Activated CD8-positive, alpha-beta memory T cell treated with anti-CD3 and anti-CD28 coated beads, Interleukin-2, amount 10 ng/mL, durations not matched to agents 7 days and 5 days (primary cell): ENCODE measurements at regions not wholly inside any gene's neighbourhood (a gene's known extent, or its start where the extent isn't known, plus 50 kb on each side); places are given as distances from the start of the nearest gene placed in this dataset.

ENCODE experiments used
- ATAC-seq: fragments of 150-1000 bp; cut with Tn5 transposase; one replicate; pipeline ENCODE4 v1.10.0; 2021; ENCODE audit warnings: moderate library complexity
- CTCF ChIA-PET: fragments of 350-600 bp; sonication (Branson Sonifier 250); formaldehyde crosslinking; loops from one replicate; lab custom pipeline; 2021; ENCODE audit warnings: antibody characterized with exemption; lab: Charles Lee
- DNase-seq: peaks from one replicate; pipeline ENCODE4 v3.0.0-alpha.2; 2020
- H3K27ac Mint-ChIP-seq: one replicate; pipeline ENCODE4 v1.8.0; 2021; ENCODE audit warnings: mild to moderate bottlenecking, mixed read lengths
- H3K27me3 Mint-ChIP-seq: one replicate; pipeline ENCODE4 v1.8.0; 2021; ENCODE audit warnings: mixed read lengths
- H3K36me3 Mint-ChIP-seq: one replicate; pipeline ENCODE4 v1.8.0; 2021; ENCODE audit warnings: mild to moderate bottlenecking, mixed read lengths
- H3K4me1 Mint-ChIP-seq: one replicate; pipeline ENCODE4 v1.8.0; 2021; ENCODE audit warnings: mixed read lengths
- H3K4me3 Mint-ChIP-seq: one replicate; pipeline ENCODE4 v1.8.0; 2021; ENCODE audit warnings: mild to moderate bottlenecking, moderate library complexity, mixed read lengths
- H3K9me3 Mint-ChIP-seq: one replicate; pipeline ENCODE4 v1.8.0; 2022; ENCODE audit warnings: low read depth, mixed read lengths

DNA sequence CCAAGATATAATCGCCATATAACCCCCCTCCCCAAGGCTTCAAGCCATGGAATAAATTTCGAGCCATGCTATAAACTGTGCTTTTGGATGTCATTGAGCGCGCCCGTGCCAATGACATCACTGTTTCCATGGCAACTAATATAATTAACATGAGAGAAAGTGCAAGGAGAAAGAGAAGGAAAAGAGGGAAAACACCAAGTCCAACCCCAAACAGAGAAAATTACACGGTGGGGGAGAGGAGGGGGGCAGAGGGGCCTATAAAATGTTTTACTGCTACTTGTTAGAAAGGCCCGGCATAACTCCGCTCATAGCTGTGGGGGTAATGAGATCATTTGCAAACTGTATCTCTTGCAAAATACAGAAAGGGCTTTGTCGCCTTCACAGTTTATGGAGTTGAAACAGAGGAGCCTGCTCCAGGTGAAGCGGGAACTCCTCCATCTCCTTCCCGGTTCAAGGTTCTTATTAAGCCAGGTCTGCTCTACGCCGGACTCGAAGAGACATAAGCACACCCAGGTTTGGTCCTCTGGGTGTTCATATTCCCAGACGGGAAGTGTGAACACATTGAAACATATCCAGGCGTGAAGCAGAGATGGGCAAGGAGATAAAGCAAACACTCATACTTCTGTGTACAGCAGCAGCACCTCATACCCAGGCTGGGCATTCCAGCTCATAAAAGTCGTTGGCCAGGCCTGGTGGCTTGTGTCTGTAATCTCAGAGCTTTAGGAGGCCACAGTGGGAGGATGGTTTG, 99.1 kb upstream of the MAP1LC3B2 start:
- Mint-ChIP-seq H3K4me3 (no peak overlapping the region), H3K27me3 (peaks cover 4% of the 10 kb centered on the region), H3K9me3 (no peaks in the 10 kb centered on the region), H3K27ac (no peak overlapping the region), H3K36me3 (no peaks in the 10 kb centered on the region), H3K4me1 (no peaks in the 10 kb centered on the region)
- no peak for DNase-seq
- CTCF ChIA-PET = no interaction called here
- no peak for ATAC-seq

DNA sequence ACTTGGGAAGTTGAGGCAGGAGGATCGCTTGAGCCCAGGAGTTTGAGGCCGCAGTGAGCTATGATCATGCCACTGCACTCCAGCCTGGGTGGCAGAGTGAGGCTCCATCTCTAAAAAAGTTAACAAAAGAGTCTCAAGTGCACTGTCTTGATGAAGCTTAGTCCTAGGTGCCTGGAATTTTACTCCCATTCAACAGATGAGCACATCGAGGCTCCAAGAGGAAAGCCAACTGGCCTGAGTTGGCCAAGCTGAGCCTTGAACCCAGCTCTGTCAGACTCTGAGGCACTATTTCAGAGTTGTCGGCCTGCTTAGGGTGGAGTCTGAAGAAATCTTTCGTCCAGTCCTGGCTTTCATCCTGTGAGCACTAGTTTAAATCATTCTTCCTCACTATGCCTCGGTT, 98.1 kb upstream of the MAP1LC3B2 start:
- H3K4me1 Mint-ChIP-seq = no peaks in the 10 kb centered on the region
- H3K27me3 Mint-ChIP-seq = peaks cover 4% of the 10 kb centered on the region
- H3K9me3 Mint-ChIP-seq = no peaks in the 10 kb centered on the region
- CTCF ChIA-PET = no interaction called here
- no peak overlapping the region for H3K27ac Mint-ChIP-seq
- no peak overlapping the region for H3K4me3 Mint-ChIP-seq
- ATAC-seq = no peak
- no peaks in the 10 kb centered on the region for H3K36me3 Mint-ChIP-seq
- no peak for DNase-seq

DNA sequence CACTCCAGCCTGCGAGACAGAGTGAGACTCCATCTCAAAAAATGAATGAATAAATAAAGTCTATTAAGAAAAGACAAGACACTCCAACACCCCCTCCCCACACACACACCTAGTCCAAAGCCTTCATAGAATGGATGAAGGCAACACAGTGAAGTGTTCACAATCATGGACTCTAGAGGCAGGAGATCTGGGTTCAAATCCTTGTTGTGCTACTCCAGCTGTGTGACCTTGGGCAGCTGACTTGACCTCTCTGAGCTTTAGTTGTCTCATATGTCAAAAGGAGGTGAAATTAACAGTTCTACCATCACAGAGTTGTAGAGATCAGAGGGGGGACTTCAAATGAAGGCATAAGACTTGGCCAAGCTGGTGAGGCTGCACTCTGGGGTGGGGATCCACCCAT, 95.8 kb upstream of the MAP1LC3B2 start:
- no peak overlapping the region for H3K4me3 Mint-ChIP-seq
- DNase-seq = no peak
- no peak for ATAC-seq
- no peak overlapping the region for H3K27ac Mint-ChIP-seq
- no peaks in the 10 kb centered on the region for H3K27me3 Mint-ChIP-seq
- no peaks in the 10 kb centered on the region for H3K4me1 Mint-ChIP-seq
- H3K36me3 Mint-ChIP-seq = no peaks in the 10 kb centered on the region
- CTCF ChIA-PET = no interaction called here
- H3K9me3 Mint-ChIP-seq = no peaks in the 10 kb centered on the region

DNA sequence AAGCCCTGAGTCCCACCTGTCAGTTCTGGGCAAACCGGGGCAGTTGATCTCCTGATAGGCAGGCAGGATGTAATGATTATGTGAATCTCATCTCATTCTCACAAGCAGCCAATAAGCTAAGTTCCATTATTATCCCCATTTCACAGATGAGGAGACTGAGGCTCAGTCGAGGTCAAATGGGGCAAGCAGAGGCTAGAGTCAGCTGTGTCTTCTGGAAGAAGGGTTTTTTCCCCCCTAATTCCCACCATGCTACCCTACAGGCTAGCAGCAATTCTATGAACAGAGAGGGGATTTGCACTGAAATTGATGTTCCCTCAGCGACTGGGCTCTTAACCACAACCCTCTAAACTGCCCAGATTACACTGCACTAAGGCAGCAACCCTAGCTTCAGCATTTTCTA, 93.8 kb upstream of the MAP1LC3B2 start:
- no peak overlapping the region for H3K27ac Mint-ChIP-seq
- no peaks in the 10 kb centered on the region for H3K36me3 Mint-ChIP-seq
- no peak for ATAC-seq
- H3K9me3 Mint-ChIP-seq = no peaks in the 10 kb centered on the region
- no peaks in the 10 kb centered on the region for H3K4me1 Mint-ChIP-seq
- no peaks in the 10 kb centered on the region for H3K27me3 Mint-ChIP-seq
- no peak for DNase-seq
- CTCF ChIA-PET = interaction anchor here (1.1 kb wide), 1 partner anchor 20 kb away, joined by 3 read pairs; no protein-coding TSS in a partner anchor
- H3K4me3 Mint-ChIP-seq = no peak overlapping the region

DNA sequence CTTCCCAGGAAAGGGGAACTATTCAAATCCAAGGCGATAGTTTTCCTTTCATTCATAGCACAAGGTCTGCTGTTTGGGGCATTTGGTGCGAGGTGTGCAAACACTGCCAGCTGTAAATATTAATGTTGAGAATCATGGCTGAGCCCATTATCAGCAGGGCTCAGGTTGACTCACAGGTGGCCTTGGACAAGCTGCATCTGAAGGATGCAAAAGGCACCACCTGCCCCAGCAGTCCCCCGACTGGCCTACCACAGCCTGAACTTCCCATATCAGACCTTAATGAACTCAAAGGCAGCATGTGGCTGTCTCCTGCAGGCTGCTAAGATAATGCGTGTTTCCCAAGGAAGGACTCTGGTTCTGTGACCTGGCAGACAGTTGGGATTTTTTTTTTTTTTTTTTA, 93.3 kb upstream of the MAP1LC3B2 start:
- Mint-ChIP-seq H3K9me3 (no peaks in the 10 kb centered on the region), H3K27me3 (no peaks in the 10 kb centered on the region), H3K36me3 (no peaks in the 10 kb centered on the region), H3K27ac (no peak overlapping the region), H3K4me3 (no peak overlapping the region), H3K4me1 (no peaks in the 10 kb centered on the region)
- CTCF ChIA-PET = interaction anchor here (1.1 kb wide), 1 partner anchor 20 kb away, joined by 3 read pairs; no protein-coding TSS in a partner anchor
- DNase-seq (no peak), ATAC-seq (no peak)

DNA sequence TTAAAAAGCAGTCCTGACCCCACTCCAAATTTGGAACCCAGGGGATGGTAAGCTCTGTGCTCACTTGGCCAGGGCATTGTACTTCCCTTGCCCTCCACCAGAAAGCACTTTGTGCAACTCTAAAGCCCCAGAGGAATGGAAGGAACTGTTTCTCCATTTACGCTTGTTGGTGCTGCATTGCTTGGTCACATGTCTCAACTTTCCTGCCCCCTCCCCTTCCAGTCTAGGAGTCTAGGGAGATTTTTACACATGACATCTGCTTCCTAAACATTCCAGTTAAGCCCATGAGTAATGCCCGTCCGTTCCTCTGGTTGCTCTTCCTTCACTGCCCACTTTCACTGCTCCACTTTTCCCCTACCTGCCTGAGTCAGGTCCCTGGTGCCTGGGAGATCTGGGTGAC, 92.6 kb upstream of the MAP1LC3B2 start:
- ATAC-seq = no peak
- Mint-ChIP-seq H3K27me3 (no peaks in the 10 kb centered on the region), H3K36me3 (no peaks in the 10 kb centered on the region), H3K27ac (no peak overlapping the region), H3K4me1 (no peaks in the 10 kb centered on the region), H3K9me3 (no peaks in the 10 kb centered on the region), H3K4me3 (no peak overlapping the region)
- CTCF ChIA-PET = no interaction called here
- DNase-seq = no peak

DNA sequence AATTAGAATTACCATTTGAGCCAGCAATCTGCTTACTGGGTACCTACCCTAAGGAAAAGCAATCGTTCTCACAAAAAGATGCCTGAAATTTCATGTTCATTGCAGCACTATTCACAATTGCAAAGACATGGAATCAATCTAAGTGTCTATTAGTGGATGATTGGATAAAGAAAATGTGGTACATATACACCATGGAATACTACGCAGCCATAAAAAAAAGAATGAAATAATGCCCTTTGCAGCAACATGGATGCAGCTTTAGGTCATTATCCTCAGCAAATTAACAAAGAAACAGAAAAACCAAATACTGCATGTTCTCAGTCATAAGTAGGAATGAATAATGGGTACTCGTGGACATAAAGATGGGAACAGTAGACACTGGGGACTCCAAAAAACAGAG, 89.8 kb upstream of the MAP1LC3B2 start:
- no peaks in the 10 kb centered on the region for H3K9me3 Mint-ChIP-seq
- no peaks in the 10 kb centered on the region for H3K4me1 Mint-ChIP-seq
- H3K27ac Mint-ChIP-seq = no peak overlapping the region
- no peak overlapping the region for H3K4me3 Mint-ChIP-seq
- no peaks in the 10 kb centered on the region for H3K27me3 Mint-ChIP-seq
- H3K36me3 Mint-ChIP-seq = no peaks in the 10 kb centered on the region
- DNase-seq = no peak
- CTCF ChIA-PET = no interaction called here
- no peak for ATAC-seq

DNA sequence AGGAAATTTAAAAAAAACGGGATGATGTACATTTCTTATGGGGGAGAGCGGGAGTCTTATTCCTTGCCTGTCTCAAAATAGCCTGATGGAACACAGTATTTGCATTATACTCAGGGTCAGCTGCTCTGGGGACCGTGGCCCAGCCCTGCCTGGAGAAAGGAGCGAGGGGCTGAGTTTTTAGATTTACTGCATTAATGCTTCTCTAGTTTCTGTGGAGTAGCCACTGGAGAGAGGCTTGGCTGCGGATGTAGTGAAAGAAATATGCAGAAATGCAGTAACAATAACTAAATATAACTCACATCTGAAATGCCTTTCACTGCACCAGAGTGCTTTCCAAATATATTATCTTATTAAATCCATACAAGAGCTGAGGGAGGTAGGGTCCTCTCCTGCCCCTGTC, 87.6 kb upstream of the MAP1LC3B2 start:
- H3K27ac Mint-ChIP-seq = no peak overlapping the region
- H3K9me3 Mint-ChIP-seq = peaks cover 3% of the 10 kb centered on the region
- ATAC-seq (no peak), DNase-seq (no peak)
- no peaks in the 10 kb centered on the region for H3K27me3 Mint-ChIP-seq
- CTCF ChIA-PET = no interaction called here
- H3K4me1 Mint-ChIP-seq = no peaks in the 10 kb centered on the region
- no peak overlapping the region for H3K4me3 Mint-ChIP-seq
- no peaks in the 10 kb centered on the region for H3K36me3 Mint-ChIP-seq

DNA sequence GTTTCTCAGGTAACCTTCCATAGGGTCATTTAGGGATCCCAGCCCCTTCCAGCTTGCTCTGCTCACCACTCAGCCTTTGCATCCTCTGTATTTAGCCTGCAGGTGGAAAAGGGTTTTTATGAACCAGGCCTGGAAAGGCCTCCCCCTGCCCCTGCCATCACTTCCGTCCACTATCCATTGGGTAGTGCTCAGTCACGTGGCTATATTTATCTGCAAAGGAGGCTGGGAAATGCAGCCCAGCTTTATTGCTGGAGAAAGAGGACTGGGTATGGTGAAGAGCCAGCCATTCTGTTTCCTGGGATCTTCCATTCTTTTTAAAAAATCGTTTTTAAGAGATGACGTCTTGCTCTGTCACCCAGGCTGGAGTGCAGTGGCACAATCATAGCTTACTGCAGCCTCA, 87.0 kb upstream of the MAP1LC3B2 start:
- Mint-ChIP-seq H3K27me3 (no peaks in the 10 kb centered on the region), H3K36me3 (no peaks in the 10 kb centered on the region), H3K9me3 (peaks cover 6% of the 10 kb centered on the region), H3K4me3 (no peak overlapping the region), H3K4me1 (no peaks in the 10 kb centered on the region), H3K27ac (no peak overlapping the region)
- ATAC-seq (no peak), DNase-seq (no peak)
- CTCF ChIA-PET = no interaction called here

DNA sequence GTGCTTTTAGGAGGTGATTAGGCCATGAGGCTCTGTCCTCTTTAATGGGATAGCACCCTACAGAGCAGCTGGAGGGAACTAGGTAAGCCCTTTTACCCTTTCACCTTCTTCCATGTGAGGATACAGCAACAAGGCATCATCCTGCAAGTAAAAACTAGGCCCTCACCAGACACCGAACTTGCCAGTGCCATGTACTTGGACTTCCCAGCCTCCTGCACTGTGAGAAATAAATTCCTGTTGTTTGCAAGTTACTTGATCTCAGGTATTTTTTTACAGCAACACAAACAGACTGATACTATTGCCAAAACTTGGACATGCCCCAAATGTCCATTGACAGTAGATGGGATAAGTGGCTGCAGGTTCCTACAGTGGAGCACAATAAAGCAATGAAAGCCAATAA, 85.8 kb upstream of the MAP1LC3B2 start:
- H3K4me1 Mint-ChIP-seq = no peaks in the 10 kb centered on the region
- no peaks in the 10 kb centered on the region for H3K36me3 Mint-ChIP-seq
- no peak for DNase-seq
- H3K9me3 Mint-ChIP-seq = peaks cover 7% of the 10 kb centered on the region
- no peak overlapping the region for H3K27ac Mint-ChIP-seq
- no peak overlapping the region for H3K4me3 Mint-ChIP-seq
- ATAC-seq = no peak
- CTCF ChIA-PET = no interaction called here
- no peaks in the 10 kb centered on the region for H3K27me3 Mint-ChIP-seq

DNA sequence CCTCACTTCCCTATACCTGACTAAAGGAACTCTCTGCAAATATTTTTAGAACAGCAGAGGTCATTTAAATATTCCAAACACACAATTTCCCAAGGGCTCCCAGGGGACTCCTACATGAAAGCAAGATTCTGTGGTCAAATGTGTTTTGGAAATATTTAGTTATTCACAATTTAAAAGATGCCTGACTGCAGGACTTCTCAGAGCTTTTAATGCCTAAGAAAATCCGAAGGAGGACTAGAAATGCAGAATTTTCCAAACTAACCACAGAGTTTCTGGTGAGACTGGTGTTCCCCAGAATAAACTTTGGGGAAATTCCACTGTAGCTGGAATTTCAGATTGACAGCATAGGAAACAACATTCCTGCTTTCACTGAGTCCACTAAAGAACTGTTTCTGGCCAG, 84.8 kb upstream of the MAP1LC3B2 start:
- H3K4me1 Mint-ChIP-seq = no peaks in the 10 kb centered on the region
- H3K9me3 Mint-ChIP-seq = peaks cover 7% of the 10 kb centered on the region
- H3K36me3 Mint-ChIP-seq = no peaks in the 10 kb centered on the region
- H3K27ac Mint-ChIP-seq = no peak overlapping the region
- ATAC-seq (no peak), DNase-seq (no peak)
- H3K27me3 Mint-ChIP-seq = no peaks in the 10 kb centered on the region
- CTCF ChIA-PET = no interaction called here
- no peak overlapping the region for H3K4me3 Mint-ChIP-seq

DNA sequence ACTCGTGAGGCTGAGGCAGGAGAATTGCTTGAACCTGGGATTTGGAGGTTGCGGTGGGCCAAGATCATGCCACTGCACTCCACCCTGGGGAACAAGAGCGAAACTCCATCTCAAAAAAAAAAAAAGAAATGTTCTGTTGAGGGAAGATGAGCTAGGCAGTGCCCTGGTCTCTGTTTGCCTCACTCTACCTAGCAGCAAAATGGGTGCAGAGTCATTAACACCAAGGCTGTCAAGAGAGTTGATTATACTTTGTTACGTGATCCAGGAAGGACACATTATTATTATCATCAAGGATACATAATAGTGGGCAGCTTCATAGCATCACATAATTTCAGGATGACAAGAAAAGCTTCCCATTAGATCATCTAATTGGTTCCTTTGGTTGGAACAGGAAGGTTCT, 84.3 kb upstream of the MAP1LC3B2 start:
- H3K27me3 Mint-ChIP-seq = no peaks in the 10 kb centered on the region
- no peak for DNase-seq
- H3K4me1 Mint-ChIP-seq = no peaks in the 10 kb centered on the region
- no peak for ATAC-seq
- H3K4me3 Mint-ChIP-seq = no peak overlapping the region
- CTCF ChIA-PET = no interaction called here
- H3K27ac Mint-ChIP-seq = no peak overlapping the region
- H3K9me3 Mint-ChIP-seq = peaks cover 7% of the 10 kb centered on the region
- H3K36me3 Mint-ChIP-seq = no peaks in the 10 kb centered on the region

DNA sequence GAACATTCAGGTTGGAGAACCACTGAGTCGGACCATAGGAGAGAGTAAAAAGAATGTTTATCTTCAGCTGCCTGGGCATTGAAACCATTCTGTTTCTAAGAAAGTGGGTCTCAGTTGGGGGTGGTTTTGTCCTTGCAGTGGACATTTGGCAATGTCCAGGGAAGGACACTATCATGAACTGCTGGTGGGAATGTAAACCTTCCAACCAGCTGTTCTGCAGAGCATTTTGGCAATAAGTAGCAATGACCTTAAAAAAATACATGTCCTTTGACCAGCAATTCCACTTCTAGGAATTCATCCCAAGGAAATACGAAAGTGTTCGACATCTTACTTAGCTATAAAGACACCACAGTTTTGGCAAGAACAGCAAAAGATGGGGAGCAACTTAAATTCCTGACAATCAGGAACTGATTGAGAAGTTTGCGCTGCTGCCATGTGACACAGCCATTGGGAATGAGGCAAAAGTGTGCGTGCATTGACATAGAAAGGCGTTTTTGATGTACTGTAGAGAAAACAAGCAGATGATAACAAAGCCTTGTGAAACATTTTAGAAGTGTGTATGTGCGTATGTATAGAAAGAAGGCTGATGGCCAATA, 82.9 kb upstream of the MAP1LC3B2 start:
- peaks cover 3% of the 10 kb centered on the region for H3K27me3 Mint-ChIP-seq
- H3K4me1 Mint-ChIP-seq = peaks cover 5% of the 10 kb centered on the region
- no peak overlapping the region for H3K4me3 Mint-ChIP-seq
- H3K9me3 Mint-ChIP-seq = peaks cover 7% of the 10 kb centered on the region
- H3K36me3 Mint-ChIP-seq = no peaks in the 10 kb centered on the region
- CTCF ChIA-PET = interaction anchor here (0.6 kb wide), 1 partner anchor 198 kb away, joined by 3 read pairs; no protein-coding TSS in a partner anchor
- ATAC-seq (no peak), DNase-seq (no peak)
- H3K27ac Mint-ChIP-seq = no peak overlapping the region

DNA sequence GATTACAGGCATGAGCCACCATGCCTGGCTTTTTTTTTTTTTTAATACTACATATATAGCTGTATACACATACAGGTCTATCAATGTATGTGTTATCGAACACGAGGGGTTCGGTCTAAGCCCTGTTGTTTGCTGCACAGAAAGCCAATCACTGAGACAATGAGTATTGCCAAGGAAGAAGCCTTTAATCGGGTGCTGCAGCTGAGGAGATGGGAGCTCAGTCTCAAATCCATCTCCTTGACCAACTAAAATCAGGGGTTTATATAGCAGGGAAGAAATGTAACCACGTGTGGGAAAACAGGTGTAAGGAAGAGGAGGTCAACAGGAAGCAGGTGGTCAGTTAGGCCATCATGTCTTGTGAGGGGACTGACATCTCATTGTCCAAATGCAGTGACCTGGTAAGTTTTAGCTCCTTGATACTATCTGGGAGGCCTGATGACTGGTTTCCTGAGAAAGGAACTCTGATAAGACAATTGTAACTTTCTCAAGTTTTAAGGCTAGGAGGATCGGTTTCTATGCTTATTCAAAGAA, 80.9 kb upstream of the MAP1LC3B2 start:
- Mint-ChIP-seq H3K4me3 (no peak overlapping the region), H3K27ac (no peak overlapping the region), H3K27me3 (peaks cover 7% of the 10 kb centered on the region), H3K4me1 (peaks cover 5% of the 10 kb centered on the region), H3K36me3 (no peaks in the 10 kb centered on the region), H3K9me3 (peaks cover 7% of the 10 kb centered on the region)
- ATAC-seq (no peak), DNase-seq (no peak)
- CTCF ChIA-PET = no interaction called here
